Endothelial cell of umbilical vein (primary cell): ENCODE measurements at regions not wholly inside any gene's neighbourhood (a gene's known extent, or its start where the extent isn't known, plus 50 kb on each side); places are given as distances from the start of the nearest gene placed in this dataset.

Experiments
- BruUV-seq: library from RNA; stranded (reverse); fragments of 400-500 nt; replicated peaks from 2 replicates; lab custom pipeline; 2021; lab: Mats Ljungman, UMichigan
- CTCF ChIA-PET: fragments of 300-600, 350-600 bp; sonication (Branson Sonifier 250); formaldehyde crosslinking; loops from one replicate; lab custom pipeline; 2021; ENCODE audit warnings: antibody characterized with exemption, inconsistent platforms; lab: Charles Lee
- POLR2A ChIA-PET: fragments of 300-600, 350-600 bp; sonication (Branson Sonifier 250); formaldehyde crosslinking; loops from one replicate; lab custom pipeline; 2021; ENCODE audit warnings: antibody characterized with exemption, inconsistent platforms; lab: Charles Lee
- DNase-seq: peaks from one replicate; pipeline ENCODE4 v3.0.0-alpha.2; 2011; ENCODE audit warnings: low read depth, low spot score
- FAIRE-seq: peaks from 2 replicates; lab custom pipeline; 2011; peaks lifted over from hg19 to GRCh38; lab: Jason Lieb, UNC
- H2AFZ ChIP-seq: 2 replicates; pipeline ENCODE4 v1.6.0; 2012; ENCODE audit warnings: low read depth, low read length, control low read depth, inconsistent platforms
- H3K27ac ChIP-seq: 2 replicates; pipeline ENCODE4 v1.5.1; 2011; ENCODE audit warnings: low read depth, mild to moderate bottlenecking, control low read depth, low read length, moderate library complexity; ENCODE audit not compliant: insufficient read depth
- H3K27me3 ChIP-seq, 2 experiments: 2 replicates each; pipeline versions ENCODE4 v1.6.0 to v1.6.1; 2011; ENCODE audit warnings: low read length in 2 of 2, mixed read lengths in 1 of 2; ENCODE audit not compliant: control insufficient read depth in 2 of 2, insufficient read depth in 2 of 2
- H3K36me3 ChIP-seq, 2 experiments: 2 replicates in 1 of 2; 3 replicates in 1 of 2; pipeline ENCODE4 v1.5.1; 2011; ENCODE audit warnings: low read length in 2 of 2, mild to moderate bottlenecking in 1 of 2, moderate library complexity in 1 of 2; ENCODE audit not compliant: control insufficient read depth in 2 of 2, insufficient read depth in 2 of 2; ENCODE audit errors: extremely low read depth in 1 of 2
- H3K4me1 ChIP-seq: 3 replicates; pipeline ENCODE4 v1.5.1; 2011; ENCODE audit warnings: mild to moderate bottlenecking, low read length; ENCODE audit not compliant: control insufficient read depth, insufficient read depth; ENCODE audit errors: extremely low read depth
- H3K4me2 ChIP-seq: 2 replicates; pipeline ENCODE4 v1.6.1; 2011; ENCODE audit warnings: low read length, control low read depth, mixed read lengths; ENCODE audit not compliant: insufficient read depth
- H3K4me3 ChIP-seq, 3 experiments: fragments of 200-600 bp in 1 of 3; sonication (generic), shearing (Covaris generic) in 1 of 3; replicated peaks in 1 of 3; 2 replicates each; pipeline ENCODE4 v1.5.1; 2011 to 2016; ENCODE audit warnings: control low read depth in 3 of 3, low read length in 3 of 3, mild to moderate bottlenecking in 2 of 3, inconsistent platforms in 1 of 3, low read depth in 1 of 3, moderate library complexity in 1 of 3; ENCODE audit not compliant: insufficient read depth in 1 of 3
- H3K79me2 ChIP-seq: 2 replicates; pipeline ENCODE4 v1.6.0; 2012; ENCODE audit warnings: low read length, inconsistent platforms; ENCODE audit not compliant: control insufficient read depth, insufficient read depth
- H3K9ac ChIP-seq: replicated peaks from 2 replicates; pipeline ENCODE3; 2011; ENCODE audit warnings: low read length, control low read depth; ENCODE audit not compliant: insufficient read depth; ENCODE audit errors: extremely low read depth
- H3K9me1 ChIP-seq: replicated peaks from 3 replicates; pipeline ENCODE4 v1.6.0; 2011; ENCODE audit warnings: mild to moderate bottlenecking, low read length; ENCODE audit not compliant: control insufficient read depth, insufficient read depth; ENCODE audit errors: extremely low read depth
- H3K9me3 ChIP-seq: replicated peaks from 2 replicates; pipeline ENCODE4 v1.5.1; 2012; ENCODE audit warnings: low read length, inconsistent platforms; ENCODE audit not compliant: control insufficient read depth, insufficient read depth
- H4K20me1 ChIP-seq: replicated peaks from 2 replicates; pipeline ENCODE3; 2011; ENCODE audit warnings: mild to moderate bottlenecking, low read length; ENCODE audit not compliant: control insufficient read depth, insufficient read depth; ENCODE audit errors: extremely low read depth
- EZH2 ChIP-seq: IDR thresholded peaks from 2 replicates; pipeline ENCODE4 v1.6.1; 2012; ENCODE audit warnings: borderline replicate concordance, low read depth, mild to moderate bottlenecking, moderate library complexity, low read length, inconsistent platforms; ENCODE audit not compliant: severe bottlenecking
- FOS ChIP-seq: IDR thresholded peaks from 2 replicates; pipeline ENCODE4 v1.6.1; 2011; ENCODE audit warnings: mild to moderate bottlenecking, low read length, moderate library complexity, borderline replicate concordance; ENCODE audit not compliant: insufficient read depth
- GATA2 ChIP-seq: IDR thresholded peaks from 2 replicates; pipeline ENCODE4 v1.7.0; 2011; ENCODE audit warnings: low read depth, mild to moderate bottlenecking, moderate library complexity, mixed read lengths, low read length; ENCODE audit not compliant: insufficient read length, insufficient read depth
- JUN ChIP-seq: IDR thresholded peaks from 2 replicates; pipeline ENCODE4 v1.6.1; 2011; ENCODE audit warnings: borderline replicate concordance, low read depth; ENCODE audit not compliant: insufficient read length, insufficient read depth
- MAX ChIP-seq: IDR thresholded peaks from 2 replicates; pipeline ENCODE4 v1.6.1; 2011; ENCODE audit not compliant: insufficient read depth, insufficient read length
- MYC ChIP-seq: IDR thresholded peaks from one replicate; pipeline ENCODE4 v1.6.1; 2011; ENCODE audit warnings: mild to moderate bottlenecking, low read depth, low read length
- POLR2A ChIP-seq: IDR thresholded peaks from 2 replicates; pipeline ENCODE4 v1.6.1; 2012; ENCODE audit warnings: low read depth, mild to moderate bottlenecking, control low read depth, low read length
- POLR2AphosphoS5 ChIP-seq: IDR thresholded peaks from 2 replicates; pipeline ENCODE4 v1.6.1; 2012; ENCODE audit warnings: low read depth, mild to moderate bottlenecking, control low read depth, low read length, moderate library complexity; ENCODE audit not compliant: insufficient read depth
- dilution Hi-C: fragments of 300-500 bp; cut with MboI; formaldehyde crosslinking; loops from one replicate; pipeline ENCODE4 v1.15.0; 2019; ENCODE audit warnings: low sequenced_read_pairs; ENCODE audit not compliant: extremely low pct_ligation_motif_present
- intact Hi-C: fragments of 100-400 bp; cut with micrococcal nuclease; formaldehyde crosslinking; loops from one replicate; pipeline ENCODE4 v1.10.0; 2022
- TF ChIP-seq, protein P1 (sequence below), 2 donors: IDR thresholded peaks; 1 replicate in 1 of 2; 2 replicates in 1 of 2; pipeline ENCODE4 v1.5.1; 2011; ENCODE audit warnings: low read length in 2 of 2, mild to moderate bottlenecking in 2 of 2, moderate library complexity in 2 of 2, control low read depth in 1 of 2, inconsistent platforms in 1 of 2, low read depth in 1 of 2; ENCODE audit not compliant: insufficient read depth in 1 of 2; ENCODE audit errors: extremely low read depth in 1 of 2

DNA sequence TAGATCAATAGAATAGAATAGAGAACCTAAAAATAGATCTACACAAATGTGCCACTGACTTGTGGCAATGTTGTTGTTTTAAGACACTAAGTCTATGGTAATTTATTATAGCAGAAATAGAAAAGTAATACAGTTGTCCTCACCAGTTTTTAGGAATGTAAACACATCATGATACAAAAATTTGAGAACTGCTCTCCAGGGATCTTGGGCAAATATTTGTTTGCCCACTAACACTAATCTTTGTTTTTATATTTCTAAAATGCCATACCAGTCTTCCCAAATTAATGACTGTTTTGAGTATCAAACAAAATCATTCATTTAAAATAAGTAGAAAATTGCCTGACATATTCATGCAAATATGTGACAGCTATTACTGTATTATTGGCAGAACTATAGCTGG, 297.6 kb downstream of the BRINP1 start:
- no peaks in the 10 kb centered on the region for H3K79me2 ChIP-seq
- intact Hi-C loops (no loop called here), dilution Hi-C loops (no loop called here)
- H3K9me1 ChIP-seq = no peaks in the 10 kb centered on the region
- H3K4me3 ChIP-seq = no peak overlapping the region
- DNase-seq (no peak), FAIRE-seq (no peak)
- H2AFZ ChIP-seq = no peak overlapping the region
- ChIA-PET CTCF (no interaction called here), POLR2A (no interaction called here)
- H3K9me3 ChIP-seq = peaks cover 4% of the 10 kb centered on the region
- no peak overlapping the region for H3K4me2 ChIP-seq
- no peak overlapping the region for H3K27ac ChIP-seq
- H3K9ac ChIP-seq = no peak overlapping the region
- no peaks in the 10 kb centered on the region for H3K4me1 ChIP-seq
- TF ChIP-seq EZH2 (no peak), POLR2A (no peak), GATA2 (no peak), FOS (no peak), JUN (no peak), MYC (no peak)
- TF ChIP-seq, protein P1, sequence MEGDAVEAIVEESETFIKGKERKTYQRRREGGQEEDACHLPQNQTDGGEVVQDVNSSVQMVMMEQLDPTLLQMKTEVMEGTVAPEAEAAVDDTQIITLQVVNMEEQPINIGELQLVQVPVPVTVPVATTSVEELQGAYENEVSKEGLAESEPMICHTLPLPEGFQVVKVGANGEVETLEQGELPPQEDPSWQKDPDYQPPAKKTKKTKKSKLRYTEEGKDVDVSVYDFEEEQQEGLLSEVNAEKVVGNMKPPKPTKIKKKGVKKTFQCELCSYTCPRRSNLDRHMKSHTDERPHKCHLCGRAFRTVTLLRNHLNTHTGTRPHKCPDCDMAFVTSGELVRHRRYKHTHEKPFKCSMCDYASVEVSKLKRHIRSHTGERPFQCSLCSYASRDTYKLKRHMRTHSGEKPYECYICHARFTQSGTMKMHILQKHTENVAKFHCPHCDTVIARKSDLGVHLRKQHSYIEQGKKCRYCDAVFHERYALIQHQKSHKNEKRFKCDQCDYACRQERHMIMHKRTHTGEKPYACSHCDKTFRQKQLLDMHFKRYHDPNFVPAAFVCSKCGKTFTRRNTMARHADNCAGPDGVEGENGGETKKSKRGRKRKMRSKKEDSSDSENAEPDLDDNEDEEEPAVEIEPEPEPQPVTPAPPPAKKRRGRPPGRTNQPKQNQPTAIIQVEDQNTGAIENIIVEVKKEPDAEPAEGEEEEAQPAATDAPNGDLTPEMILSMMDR (IDR thresholded peaks at IDR 0.05; ENCODE audit: extremely low read depth in 1 of 2, insufficient read depth in 1 of 2, low read depth in 1 of 2, low read length in 2 of 2) = no peak
- no peaks in the 10 kb centered on the region for H3K27me3 ChIP-seq
- no peaks in the 10 kb centered on the region for H3K36me3 ChIP-seq
- H4K20me1 ChIP-seq = no peaks in the 10 kb centered on the region
- BruUV-seq = no TSS peak

DNA sequence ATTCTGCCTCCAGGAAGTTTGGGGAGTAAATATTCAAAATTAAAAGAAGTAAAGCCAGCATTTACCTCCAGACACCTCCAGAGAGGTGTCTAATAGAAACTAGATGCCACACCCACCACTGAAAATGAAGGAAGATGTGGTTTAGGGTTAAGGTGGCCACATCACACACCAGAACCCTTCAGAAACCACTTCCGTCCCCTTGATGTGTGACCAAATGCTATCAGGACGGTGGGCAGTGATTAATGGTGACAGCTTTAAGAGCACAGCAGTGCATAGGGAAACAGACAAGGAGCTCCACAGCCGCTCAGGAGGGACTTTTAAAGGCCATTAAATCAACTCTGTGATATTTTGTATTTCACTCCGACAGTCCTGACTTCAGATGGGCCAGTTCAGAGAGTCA, 295.2 kb downstream of the BRINP1 start:
- dilution Hi-C loops (no loop called here), intact Hi-C loops (no loop called here)
- CTCF ChIA-PET = no interaction called here
- FAIRE-seq (no peak), DNase-seq (no peak)
- no peaks in the 10 kb centered on the region for H3K36me3 ChIP-seq
- H3K9me1 ChIP-seq = no peaks in the 10 kb centered on the region
- BruUV-seq = no TSS peak
- no peaks in the 10 kb centered on the region for H4K20me1 ChIP-seq
- H3K9me3 ChIP-seq = peaks cover 5% of the 10 kb centered on the region
- H3K4me3 ChIP-seq = no peak overlapping the region
- TF ChIP-seq POLR2A (no peak), POLR2AphosphoS5 (no peak), GATA2 (no peak), JUN (no peak), MYC (no peak), EZH2 (no peak), FOS (no peak), MAX (no peak)
- TF ChIP-seq, protein P1 (IDR thresholded peaks at IDR 0.05; ENCODE audit: extremely low read depth in 1 of 2, insufficient read depth in 1 of 2, low read depth in 1 of 2, low read length in 2 of 2) = no peak
- no peak overlapping the region for H2AFZ ChIP-seq
- H3K4me2 ChIP-seq = no peak overlapping the region
- no peak overlapping the region for H3K27ac ChIP-seq
- H3K4me1 ChIP-seq = no peaks in the 10 kb centered on the region
- POLR2A ChIA-PET = no interaction called here
- no peaks in the 10 kb centered on the region for H3K27me3 ChIP-seq
- no peak overlapping the region for H3K9ac ChIP-seq
- H3K79me2 ChIP-seq = no peaks in the 10 kb centered on the region
